Thoracic aorta (tissue), 2 donors: ENCODE measurements at regions not wholly inside any gene's neighbourhood (a gene's known extent, or its start where the extent isn't known, plus 50 kb on each side); places are given as distances from the start of the nearest gene placed in this dataset.

Experiments
- ATAC-seq: fragments of 150-250 bp; one replicate; pipeline ENCODE4 v1.8.0; 2017; ENCODE audit warnings: low read depth; ENCODE audit not compliant: insufficient number of reproducible peaks, low FRiP score
- DNase-seq: peaks from one replicate; pipeline ENCODE4 v3.0.0-alpha.2; 2020; ENCODE audit warnings: low spot score
- H3K27ac ChIP-seq, 2 donors: fragments of 200-600 bp; sonication (generic); 1 replicate in 1 of 2; 2 replicates in 1 of 2; pipeline ENCODE4 v1.5.1; 2016; ENCODE audit warnings: mild to moderate bottlenecking in 2 of 2, moderate library complexity in 2 of 2
- H3K27me3 ChIP-seq: fragments of 200-600 bp; sonication (generic); replicated peaks from 2 replicates; pipeline ENCODE4 v1.6.0; 2016; ENCODE audit warnings: mild to moderate bottlenecking; ENCODE audit not compliant: insufficient read depth
- H3K36me3 ChIP-seq: fragments of 200-600 bp; sonication (generic); one replicate; pipeline ENCODE4 v1.5.1; 2016
- H3K4me1 ChIP-seq, 2 donors: fragments of 200-600 bp; sonication (generic); 1 replicate in 1 of 2; 2 replicates in 1 of 2; pipeline versions ENCODE4 v1.5.1 to v1.6.0; 2016; ENCODE audit warnings: low read depth in 2 of 2, mild to moderate bottlenecking in 1 of 2; ENCODE audit not compliant: control insufficient read depth in 1 of 2
- H3K4me3 ChIP-seq: fragments of 200-600 bp; sonication (generic); 2 replicates; pipeline ENCODE4 v1.5.1; 2016; ENCODE audit warnings: mild to moderate bottlenecking
- H3K9me3 ChIP-seq: fragments of 200-600 bp; sonication (generic); 2 replicates; pipeline ENCODE4 v1.5.1; 2016
- TF ChIP-seq, protein P1 (sequence below): fragments of 200-600 bp; sonication (generic); IDR thresholded peaks from one replicate; pipeline ENCODE4 v1.5.1; 2019; ENCODE audit warnings: antibody characterized with exemption

DNA sequence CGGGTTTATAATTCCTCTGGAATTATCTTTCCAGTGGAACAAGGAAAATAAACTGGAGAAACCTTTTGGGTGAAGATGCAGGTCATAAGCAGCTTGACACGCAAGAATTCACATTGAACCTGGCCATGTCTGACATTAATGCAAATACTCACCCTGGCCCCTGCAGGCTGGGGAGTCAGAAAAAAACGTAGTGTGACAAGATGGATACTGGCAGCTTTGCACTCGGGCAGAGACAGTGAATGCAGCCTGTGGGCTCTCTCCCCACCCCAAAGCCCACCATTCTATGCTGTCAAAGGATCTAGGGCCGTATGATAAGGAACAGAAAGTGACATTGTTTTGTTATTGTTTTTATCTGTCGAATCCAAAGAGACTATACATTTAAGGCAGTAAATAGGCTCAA, 223.1 kb downstream of the RBM43 start:
- ATAC-seq (no peak), DNase-seq (no peak)
- H3K36me3 ChIP-seq = no peaks in the 10 kb centered on the region
- H3K4me1 ChIP-seq = peaks cover 0 to under 1% of the 10 kb centered on the region in 2 donors
- no peaks in the 10 kb centered on the region for H3K9me3 ChIP-seq
- H3K27me3 ChIP-seq = no peaks in the 10 kb centered on the region
- TF ChIP-seq, protein P1, sequence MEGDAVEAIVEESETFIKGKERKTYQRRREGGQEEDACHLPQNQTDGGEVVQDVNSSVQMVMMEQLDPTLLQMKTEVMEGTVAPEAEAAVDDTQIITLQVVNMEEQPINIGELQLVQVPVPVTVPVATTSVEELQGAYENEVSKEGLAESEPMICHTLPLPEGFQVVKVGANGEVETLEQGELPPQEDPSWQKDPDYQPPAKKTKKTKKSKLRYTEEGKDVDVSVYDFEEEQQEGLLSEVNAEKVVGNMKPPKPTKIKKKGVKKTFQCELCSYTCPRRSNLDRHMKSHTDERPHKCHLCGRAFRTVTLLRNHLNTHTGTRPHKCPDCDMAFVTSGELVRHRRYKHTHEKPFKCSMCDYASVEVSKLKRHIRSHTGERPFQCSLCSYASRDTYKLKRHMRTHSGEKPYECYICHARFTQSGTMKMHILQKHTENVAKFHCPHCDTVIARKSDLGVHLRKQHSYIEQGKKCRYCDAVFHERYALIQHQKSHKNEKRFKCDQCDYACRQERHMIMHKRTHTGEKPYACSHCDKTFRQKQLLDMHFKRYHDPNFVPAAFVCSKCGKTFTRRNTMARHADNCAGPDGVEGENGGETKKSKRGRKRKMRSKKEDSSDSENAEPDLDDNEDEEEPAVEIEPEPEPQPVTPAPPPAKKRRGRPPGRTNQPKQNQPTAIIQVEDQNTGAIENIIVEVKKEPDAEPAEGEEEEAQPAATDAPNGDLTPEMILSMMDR = no peak
- no peak overlapping the region for H3K4me3 ChIP-seq
- no peak overlapping the region for H3K27ac ChIP-seq

DNA sequence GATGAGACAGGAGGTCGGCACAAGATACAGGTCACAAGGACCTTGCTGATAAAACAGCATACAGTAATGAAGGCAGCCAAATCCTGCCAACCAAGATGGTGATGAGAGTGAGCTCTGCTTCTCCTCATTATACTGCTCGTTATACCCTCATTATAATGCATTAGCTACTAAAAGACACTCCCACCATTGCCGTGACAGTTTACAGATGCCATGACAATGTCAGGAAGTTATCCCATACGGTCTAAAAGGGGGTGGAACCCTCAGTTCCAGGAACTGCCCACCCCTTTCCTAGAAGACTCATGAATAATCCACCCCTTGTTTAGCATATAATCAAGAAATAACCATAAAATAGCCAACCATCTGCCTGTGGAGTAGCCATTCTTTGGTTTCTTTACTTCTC, 224.2 kb downstream of the RBM43 start:
- DNase-seq = no peak
- Histone ChIP-seq H3K27me3 (no peaks in the 10 kb centered on the region), H3K4me3 (no peak overlapping the region), H3K4me1 (peaks cover 0 to 10% of the 10 kb centered on the region in 2 donors), H3K9me3 (no peaks in the 10 kb centered on the region), H3K36me3 (no peaks in the 10 kb centered on the region), H3K27ac (no peak overlapping the region)
- TF ChIP-seq, protein P1 = no peak
- ATAC-seq = no peak

DNA sequence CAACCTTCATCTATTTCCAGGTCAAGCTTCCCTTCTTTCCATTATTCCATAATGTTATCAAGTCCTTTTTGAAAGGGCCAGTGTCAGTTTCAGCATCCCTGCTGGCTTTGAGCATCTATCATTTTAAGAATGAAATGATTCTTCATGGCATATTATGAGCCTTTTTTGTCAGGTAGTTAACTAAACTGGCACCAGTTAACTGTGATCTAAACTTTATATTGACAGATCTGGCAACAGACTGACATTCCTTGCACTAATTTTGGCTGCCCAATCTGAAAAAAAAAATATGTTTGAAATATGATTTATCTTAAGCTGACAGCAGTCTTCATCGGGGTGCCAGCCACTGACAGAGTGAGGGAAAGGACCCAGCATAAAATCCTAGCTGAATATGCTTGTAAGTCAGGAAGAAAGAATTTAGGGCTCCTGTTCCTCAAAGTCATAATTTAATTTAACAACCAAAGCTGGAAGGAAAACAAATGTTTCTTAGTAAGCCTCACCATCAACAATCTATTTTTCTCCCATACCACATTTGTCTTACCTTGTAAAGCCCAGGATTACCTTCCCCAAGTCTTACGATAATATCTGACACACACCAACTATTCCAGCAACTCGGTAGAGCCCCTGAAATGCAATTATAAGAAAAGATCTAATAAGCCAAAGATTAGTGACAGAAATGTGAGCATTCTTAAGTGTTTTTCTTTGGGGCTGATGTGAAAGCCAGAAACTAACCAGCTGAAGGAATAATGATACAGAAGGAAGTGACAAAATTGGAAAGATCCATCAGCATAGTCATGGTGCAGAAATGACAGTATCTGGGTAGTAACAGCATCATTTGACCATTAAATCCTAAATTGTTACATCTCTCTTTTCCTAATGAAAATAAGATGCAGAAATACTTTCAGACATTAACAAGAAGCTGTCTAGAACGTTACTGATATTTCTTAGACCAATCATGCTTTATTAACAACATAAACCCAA, 228.1 kb downstream of the RBM43 start:
- no peak overlapping the region for H3K4me3 ChIP-seq
- no peak overlapping the region for H3K27ac ChIP-seq
- TF ChIP-seq, protein P1 = no peak
- H3K27me3 ChIP-seq = no peaks in the 10 kb centered on the region
- H3K4me1 ChIP-seq = peaks cover 0 to 10% of the 10 kb centered on the region in 2 donors
- H3K9me3 ChIP-seq = no peaks in the 10 kb centered on the region
- no peak for DNase-seq
- H3K36me3 ChIP-seq = no peaks in the 10 kb centered on the region
- ATAC-seq = no peak

DNA sequence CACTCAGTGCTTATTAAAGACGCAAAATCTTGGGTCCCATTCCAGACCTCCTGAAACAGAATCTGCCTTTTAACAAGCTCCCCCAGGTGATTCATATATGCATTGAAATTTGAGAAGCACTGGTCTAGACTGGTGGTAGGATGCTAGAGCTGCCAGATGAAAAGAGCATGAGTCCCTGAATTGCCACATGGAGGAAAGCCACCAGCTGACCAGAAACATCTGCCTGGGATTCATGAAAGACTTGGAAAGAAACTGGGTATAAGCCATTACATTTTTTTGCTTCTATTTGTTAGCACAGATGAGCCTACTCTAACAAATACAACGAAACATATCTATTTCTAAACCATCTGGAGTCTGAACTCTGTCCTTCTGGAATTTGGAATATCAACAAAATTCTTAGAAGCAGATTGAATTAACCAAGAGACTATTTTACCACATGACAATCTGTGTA, 228.9 kb downstream of the RBM43 start:
- no peaks in the 10 kb centered on the region for H3K36me3 ChIP-seq
- DNase-seq = no peak
- no peak overlapping the region for H3K4me3 ChIP-seq
- peaks cover 0 to 10% of the 10 kb centered on the region in 2 donors for H3K4me1 ChIP-seq
- H3K27me3 ChIP-seq = no peaks in the 10 kb centered on the region
- ATAC-seq = no peak
- no peaks in the 10 kb centered on the region for H3K9me3 ChIP-seq
- H3K27ac ChIP-seq = no peak overlapping the region
- TF ChIP-seq, protein P1 = no peak

DNA sequence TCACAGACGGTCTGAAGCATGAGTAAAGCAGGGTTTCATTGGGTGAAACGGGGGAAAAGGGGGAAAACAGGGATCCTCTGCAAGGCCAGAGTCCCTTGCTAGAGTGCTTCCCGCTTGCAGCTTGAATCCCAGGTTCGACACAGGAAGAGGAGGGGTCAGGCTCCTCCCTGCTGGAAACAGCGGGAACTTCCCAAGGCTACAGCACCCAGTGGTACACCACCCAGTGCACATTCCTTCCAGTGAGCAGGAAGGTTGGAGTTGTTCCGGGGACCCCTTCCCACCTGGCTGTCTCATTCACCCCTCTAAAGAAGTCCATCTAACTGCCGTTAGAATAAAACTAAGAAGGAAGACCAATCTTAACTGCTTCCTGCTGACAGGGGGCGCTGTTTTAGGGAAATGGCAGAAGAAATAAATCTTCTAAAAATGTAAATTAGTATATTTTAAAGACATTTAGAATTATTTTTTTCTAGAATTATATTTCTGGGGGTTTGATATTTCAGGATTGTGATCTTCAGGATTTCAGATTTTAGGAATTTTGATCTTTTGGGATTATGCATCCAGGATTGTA, 230.9 kb downstream of the RBM43 start:
- TF ChIP-seq, protein P1 = no peak
- H3K4me3 ChIP-seq = no peak overlapping the region
- H3K4me1 ChIP-seq = peaks cover 0 to 10% of the 10 kb centered on the region in 2 donors
- H3K9me3 ChIP-seq = no peaks in the 10 kb centered on the region
- no peaks in the 10 kb centered on the region for H3K27me3 ChIP-seq
- DNase-seq = no peak
- ATAC-seq = no peak
- H3K36me3 ChIP-seq = no peaks in the 10 kb centered on the region
- no peak overlapping the region for H3K27ac ChIP-seq
